DOHH2 (cell line): ENCODE measurements at regions not wholly inside any gene's neighbourhood (a gene's known extent, or its start where the extent isn't known, plus 50 kb on each side); places are given as distances from the start of the nearest gene placed in this dataset.

ENCODE experiments used
- CTCF ChIP-seq: fragments of 200-600 bp; sonication (generic); IDR thresholded peaks from one replicate; pipeline ENCODE4 v1.5.1; 2014; ENCODE audit warnings: antibody characterized with exemption, mild to moderate bottlenecking, low read depth, low read length; ENCODE audit not compliant: poor library complexity, severe bottlenecking
- EZH2phosphoT487 ChIP-seq: fragments of 200-600 bp; sonication (generic); IDR thresholded peaks from 2 replicates; pipeline ENCODE4 v1.6.1; 2017; ENCODE audit warnings: borderline replicate concordance, mild to moderate bottlenecking, antibody characterized with exemption, low read length, moderate library complexity, mixed read lengths

DNA sequence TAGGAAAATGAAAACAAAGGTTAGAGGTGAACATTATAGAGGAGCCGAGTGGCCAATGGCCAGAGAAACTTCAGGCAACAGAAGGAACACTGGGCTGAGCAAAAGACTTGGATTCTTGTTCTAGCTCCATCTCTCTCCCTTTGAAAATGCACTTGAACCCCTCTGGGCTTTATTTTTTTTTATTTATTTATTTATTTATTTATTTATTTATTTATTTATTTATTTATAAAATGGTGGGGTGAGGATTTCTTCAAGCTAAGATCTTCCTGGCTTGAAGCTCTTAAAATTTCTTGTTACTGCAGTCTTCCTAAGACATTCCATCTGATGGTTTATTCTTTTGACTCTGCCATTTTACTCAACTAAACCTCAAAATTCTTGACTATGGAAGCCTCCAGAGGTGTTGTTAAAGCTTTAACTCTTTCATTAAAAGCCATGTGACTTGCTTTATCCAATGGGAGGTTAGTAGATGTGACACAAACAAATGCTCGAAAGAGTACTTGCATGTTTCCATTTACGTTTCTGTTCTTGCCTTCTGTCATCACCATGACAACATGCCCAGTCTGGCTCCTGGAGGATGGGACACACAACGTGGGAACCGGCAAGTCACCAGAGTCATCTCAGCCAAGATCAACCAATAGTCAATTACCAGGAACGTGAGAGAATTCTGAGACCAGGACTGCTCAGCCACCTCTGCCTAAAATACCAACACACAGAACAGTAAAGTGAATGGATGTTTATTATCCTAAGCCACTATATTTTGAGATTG lies 325.2 kb upstream of the CTNNB1 start:
- TF ChIP-seq CTCF: no peak
- no peak for TF ChIP-seq EZH2phosphoT487
